A673 (cell line): ENCODE measurements at regions not wholly inside any gene's neighbourhood (a gene's known extent, or its start where the extent isn't known, plus 50 kb on each side); places are given as distances from the start of the nearest gene placed in this dataset.

ENCODE experiments used
- CTCF ChIP-seq: fragments of 300-800, 200-600 bp; sonication (generic); conservative IDR thresholded peaks from 2 replicates; pipeline ENCODE4 v1.5.1; 2017; ENCODE audit warnings: low read depth, mild to moderate bottlenecking, antibody characterized with exemption, low read length, moderate library complexity, mixed read lengths
- EZH2 ChIP-seq: fragments of 200-600 bp; sonication (generic); IDR thresholded peaks from 2 replicates; pipeline ENCODE4 v1.6.1; 2017; ENCODE audit warnings: borderline replicate concordance, low read depth, mild to moderate bottlenecking, mixed read lengths, antibody characterized with exemption, low read length; ENCODE audit not compliant: poor library complexity, severe bottlenecking

DNA sequence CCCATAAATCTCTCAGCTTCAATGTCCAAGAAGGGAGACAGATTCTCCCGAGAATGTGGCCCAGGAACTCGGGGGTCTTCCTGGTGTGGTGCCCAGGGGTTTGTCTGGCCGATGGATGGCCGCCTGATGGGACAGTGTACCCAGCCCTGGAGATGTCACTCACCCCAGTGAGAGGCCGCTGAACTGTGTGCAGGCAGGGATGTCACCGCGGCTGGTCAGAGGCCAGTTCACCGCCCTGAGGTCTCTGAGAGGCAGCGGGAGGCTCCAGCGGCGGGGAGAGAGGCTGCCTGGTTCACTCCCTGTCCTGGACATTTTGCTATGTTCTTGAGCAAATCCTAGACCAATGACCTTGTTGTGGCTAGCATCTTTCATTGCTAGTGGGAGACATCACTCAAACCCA lies 1349.5 kb downstream of the BRD1 start:
- TF ChIP-seq CTCF (no peak), EZH2 (no peak)
